HG03025 (cell line): ENCODE measurements at regions not wholly inside any gene's neighbourhood (a gene's known extent, or its start where the extent isn't known, plus 50 kb on each side); places are given as distances from the start of the nearest gene placed in this dataset.

ENCODE experiments used
- ATAC-seq: cut with Tn5 transposase; IDR thresholded peaks from one replicate; pipeline ENCODE4 v1.9.1; 2021; ENCODE audit warnings: mild to moderate bottlenecking, moderate library complexity; ENCODE audit not compliant: unreplicated experiment, low FRiP score

DNA sequence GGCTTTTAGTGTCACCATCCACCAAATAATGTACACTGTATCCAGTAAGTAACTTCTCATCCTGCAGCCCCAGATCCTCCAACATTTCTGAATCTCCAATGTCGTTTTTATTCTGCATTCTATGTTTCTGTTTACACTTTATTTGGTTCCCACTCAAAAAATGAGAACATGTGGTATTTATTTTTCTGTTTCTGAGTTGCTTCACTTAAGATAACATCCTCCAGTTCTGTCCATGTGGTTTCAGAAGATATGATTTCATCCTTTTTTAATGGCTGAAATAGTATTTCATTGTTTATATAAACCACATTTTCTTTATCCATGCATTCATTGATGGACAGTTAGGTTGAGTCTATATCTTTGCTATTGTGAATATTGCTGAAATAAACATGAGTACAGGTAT is 677.3 kb upstream of the FTMT start:
- no peak for ATAC-seq

DNA sequence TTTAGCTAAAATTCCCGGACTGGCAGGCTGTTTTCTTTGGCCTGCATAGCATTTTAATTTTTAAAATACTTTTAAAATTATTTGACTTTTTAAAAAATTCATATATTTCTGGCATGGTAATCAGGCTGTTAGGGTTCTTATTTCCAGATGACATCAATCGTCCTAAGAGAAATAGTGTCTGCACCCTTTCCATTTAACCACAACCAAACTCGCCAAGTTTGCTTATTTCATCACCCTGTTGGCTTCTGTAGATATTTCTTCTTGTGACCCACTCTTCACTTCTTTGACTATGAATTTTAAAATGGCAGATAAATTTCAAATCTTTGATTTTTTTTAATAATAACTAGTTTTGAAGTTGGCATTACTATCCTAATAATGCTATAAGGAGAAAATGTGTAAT is 675.7 kb upstream of the FTMT start:
- ATAC-seq: no peak

DNA sequence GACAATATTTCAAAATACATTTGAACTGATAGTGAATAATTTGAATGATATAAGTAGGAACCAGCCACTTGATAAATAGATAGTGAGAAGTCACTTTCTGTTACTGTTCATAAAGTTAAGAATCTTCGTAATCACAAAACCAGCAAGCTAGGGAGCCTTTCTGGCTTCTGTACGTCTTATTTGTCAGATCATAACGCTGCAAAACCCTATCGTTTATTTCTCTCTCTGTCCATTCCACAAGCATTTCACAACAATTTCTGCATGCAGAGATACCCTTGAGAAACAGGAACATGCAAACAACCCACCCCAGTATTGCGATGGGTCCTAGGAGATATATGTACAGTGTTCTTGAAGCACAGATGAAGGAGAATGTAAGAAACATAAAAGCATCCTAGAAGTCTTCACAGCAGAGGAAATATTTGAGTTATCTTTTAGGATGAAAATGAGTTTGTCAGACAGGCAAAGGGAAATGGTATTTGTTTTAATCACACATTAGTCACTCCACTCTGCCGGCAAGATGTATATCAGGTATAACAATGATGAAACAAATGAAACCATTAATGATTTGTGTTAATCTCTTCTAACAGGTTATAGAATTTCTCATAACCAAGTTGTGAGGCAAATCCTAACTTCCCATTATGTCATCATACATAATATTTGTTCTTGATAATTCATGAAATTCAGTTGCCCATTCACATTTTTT is 668.7 kb upstream of the FTMT start:
- ATAC-seq: no peak

DNA sequence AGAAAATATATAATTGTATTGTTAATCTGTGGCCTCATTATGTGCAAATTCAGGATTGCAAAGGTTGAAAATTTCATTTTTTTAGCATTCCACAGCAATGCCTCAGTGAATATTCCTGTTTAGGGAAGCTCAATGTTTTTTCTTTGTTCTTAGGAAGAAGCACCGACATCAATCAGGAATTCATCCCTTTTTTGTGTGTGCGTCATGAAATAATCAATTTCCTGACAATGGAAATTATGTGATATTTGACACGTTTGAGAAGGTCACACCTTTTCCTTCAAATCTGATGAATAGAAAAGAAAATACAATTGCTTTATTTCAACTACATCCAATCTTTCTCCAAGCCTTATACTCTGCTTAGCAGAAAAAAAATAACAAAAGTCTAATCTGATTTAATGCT is 662.8 kb upstream of the FTMT start:
- no peak for ATAC-seq

DNA sequence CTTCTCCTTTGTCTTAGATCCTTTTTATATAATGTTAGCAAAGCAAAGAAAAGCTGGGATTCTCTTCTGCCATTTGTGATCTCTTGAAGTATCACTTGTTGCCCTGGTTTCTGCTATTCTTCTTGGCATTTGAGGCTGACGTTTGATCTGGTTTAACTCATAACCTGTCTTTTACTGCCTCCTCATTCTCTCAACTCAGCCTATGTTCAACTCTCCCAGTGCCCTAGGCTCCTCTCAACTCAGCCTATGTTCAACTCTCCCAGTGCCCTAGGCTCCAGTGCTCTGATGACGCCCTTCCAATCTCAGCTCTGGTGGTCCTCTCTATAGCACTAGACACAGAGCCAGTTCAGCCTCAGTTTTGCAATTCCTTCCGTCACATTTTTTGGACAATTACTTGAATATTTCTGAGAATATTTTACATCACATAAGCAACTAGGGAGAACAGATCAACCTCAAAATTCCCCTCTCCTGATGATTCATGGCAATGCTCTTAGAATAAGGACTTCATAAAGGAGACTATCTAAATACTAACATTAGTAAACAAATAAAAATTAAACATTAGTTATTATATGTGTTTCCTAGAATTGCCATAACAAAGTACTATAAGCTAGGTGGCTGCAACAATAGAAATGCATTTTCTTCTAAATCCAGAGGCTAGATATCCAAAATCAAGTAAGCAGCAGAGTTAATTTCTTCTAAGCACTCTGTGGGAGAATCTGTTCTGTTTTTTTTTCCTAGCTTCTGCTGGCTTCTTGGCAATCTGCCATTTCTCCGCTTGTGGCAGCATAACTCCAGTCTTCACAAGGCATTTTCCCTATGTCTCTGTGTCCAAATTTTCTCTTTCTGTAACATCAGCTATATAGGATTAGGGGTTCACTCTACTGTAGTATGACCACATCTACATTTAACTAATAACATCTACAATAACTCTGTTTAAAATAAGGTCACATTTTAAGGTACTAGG is 662.1 kb upstream of the FTMT start:
- ATAC-seq: no peak

DNA sequence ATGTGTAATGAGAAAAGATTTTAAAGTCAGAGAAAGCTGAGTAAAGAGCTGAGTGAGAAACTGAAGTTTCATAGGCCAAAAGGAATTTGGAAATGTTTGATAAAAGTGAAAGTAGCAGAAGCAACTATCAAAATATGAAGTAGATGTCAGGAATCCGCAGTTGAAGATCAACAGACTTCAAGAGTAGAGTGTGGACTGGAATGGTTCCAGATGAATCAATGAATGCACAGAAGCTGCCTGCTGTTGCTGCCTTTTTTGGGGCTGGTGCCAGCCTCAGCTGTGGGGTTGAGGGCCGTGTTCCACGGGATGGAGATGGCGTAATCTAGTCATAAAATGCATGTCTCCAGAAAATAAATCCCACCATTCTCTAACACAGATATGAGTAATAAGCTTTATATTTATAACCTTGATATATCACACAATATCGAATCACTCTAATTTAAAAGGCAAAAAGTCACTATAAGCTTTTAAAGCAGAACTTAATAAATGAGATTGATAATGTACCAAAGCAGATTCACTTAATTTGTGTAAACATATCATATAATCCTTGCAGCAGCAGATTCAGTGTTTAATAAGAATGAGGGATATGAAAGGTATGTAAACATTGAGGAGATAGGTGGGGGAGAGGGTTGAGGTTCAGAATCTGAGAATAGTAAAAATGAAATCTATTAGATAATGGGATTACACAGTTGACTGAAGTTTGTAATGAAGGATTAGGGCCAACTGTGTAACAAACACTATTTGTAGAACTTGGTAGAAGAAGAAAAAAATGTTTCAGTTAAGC is 652.3 kb upstream of the FTMT start:
- no peak for ATAC-seq

DNA sequence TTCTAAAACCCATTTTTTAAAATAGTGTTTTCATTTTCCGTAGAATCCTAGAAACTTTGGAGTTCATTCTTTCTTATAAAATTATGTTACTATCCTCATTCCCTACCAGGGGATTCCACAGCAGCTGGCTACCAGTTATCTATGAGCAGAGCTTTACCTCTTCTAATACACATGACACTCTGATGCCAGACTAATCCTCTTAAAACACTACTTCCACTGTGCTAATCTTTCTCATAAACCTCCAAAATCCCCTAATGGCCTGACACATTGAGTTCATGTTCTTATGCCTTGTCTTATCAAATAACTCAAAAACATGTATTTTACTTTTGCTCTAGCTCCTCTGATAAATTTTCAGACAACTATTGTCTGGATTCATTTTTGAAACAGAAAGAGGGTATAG is 633.6 kb upstream of the FTMT start:
- no peak for ATAC-seq

DNA sequence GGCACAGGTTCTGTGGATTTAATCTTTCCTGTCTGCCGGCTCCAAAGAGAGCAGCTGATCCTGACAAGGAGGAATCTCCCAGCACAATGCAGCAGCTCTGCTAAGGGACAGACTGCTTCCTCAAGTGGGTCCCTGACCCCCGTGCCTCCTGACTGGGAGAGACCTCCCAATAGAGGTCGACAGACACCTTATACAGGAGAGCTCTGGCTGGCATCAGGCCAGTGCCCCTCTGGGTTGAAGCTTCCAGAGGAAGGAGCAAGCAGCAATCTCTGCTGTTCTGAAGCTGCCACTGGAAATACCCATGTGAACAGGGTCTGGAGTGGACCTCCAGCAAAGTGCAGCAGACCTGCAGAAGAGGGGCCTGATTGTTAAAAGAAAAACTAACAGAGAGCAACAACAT is 630.2 kb upstream of the FTMT start:
- no peak for ATAC-seq

DNA sequence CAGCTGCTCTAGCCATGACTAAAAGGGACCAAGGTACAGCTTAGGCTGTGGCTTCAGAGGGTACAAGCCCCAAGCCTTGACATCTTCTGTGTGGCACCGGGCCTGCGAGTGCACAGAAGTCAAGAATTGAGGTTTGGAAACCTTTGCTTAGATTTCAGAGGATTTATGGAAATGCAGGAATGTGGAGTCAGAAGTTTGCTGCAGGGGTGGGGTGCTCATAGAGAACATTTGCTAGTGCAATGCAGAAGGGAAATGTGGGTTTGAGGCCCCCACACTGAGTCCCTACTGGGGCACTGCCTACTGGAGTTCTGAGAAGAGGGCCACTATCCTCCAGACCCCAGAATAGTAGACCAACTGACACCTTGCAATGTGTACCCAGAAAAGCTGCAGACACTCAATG is 624.9 kb upstream of the FTMT start:
- ATAC-seq: no peak

DNA sequence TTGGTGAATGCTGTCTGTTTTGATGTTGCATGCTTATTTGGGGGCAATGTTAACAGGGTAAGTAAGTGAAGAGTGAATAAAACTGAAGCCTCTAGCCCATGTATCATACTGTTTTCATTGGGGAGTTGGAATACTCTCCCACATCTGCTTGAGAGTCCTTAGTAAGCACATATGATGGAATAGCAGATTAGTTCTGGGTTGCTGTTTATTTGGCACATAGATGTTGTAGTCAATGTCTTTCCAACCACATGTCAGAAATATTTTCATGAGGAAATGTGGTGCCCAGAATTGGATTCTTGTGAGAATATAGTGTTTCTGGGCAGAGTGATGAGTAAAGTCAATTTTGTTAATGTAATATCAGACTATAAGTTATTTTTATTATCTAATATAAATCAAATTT is 611.7 kb upstream of the FTMT start:
- no peak for ATAC-seq

DNA sequence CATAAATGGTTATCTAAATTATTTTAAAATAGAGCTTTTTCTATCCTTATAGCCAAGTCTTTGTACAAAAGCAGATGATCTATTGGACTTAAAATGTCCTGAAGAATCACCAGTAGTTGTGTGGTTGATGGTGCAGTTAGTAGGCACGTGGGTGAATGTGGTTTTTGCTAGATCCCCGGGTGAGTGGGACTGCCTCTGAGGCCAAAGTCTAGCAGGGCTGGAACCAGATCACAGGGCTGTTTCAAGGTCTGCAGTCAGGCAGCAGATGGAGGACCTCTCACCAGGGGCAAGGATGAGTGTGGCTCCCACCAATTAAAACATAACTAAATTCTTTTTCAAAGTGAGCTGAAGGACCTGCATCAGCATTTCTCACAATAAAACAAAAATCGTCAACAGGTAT is 604.7 kb upstream of the FTMT start:
- ATAC-seq: no peak

DNA sequence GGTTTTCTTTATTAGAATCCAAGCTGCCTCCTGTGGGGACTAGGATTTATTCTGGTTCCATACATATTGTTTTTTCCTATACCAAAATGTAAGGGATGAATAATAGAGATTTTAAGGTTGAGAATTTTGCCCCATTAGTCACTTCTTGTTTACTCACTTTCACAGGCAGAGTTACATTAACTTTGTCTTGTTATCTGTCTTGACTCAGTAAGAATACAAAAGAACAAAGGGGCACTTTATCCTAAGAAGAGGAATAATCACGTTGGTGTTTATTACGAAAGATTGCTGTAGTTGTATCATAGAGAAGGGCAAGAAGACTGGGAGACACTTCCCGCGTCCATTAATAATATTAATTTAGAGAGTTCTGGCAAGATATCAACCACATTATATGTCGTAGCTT is 599.7 kb upstream of the FTMT start:
- no peak for ATAC-seq

DNA sequence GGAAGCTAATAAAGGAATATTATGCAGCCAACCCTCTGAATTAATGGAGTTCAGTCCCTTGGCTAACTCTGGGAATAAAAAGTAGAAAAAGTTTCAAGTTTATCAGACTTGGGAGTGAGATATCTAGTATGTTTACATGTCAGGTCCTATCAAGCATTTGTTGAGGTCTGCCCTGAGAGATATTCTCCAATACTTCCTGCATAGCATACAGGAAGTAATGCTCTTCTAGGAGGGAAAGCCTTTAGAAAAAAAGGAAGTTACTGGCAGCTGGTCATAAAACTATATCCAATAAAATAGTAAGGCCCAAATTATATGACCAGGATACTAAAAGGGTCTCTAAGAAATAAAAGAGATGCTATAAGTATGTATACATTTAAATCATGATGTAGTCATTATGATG is 594.1 kb upstream of the FTMT start:
- ATAC-seq: no peak

DNA sequence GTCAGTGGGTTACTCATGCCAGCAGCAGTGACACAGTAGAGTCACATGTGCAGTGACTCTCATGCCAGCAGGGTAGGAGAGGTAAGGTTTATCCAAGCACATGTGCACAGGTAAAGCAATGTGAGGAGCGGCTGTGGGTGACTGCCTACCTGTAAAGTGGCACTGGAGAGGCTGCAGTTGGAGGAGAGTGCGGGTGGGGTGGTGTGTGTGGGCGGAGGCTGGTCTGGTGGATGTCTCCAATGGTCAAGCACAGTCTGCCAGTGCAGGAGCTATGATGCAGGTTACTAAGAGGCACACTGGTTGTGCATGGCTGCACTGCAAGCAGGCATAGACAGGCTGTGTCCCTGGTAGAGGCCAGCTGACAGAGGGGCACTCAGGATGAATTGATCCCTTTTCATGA is 588.2 kb upstream of the FTMT start:
- no peak for ATAC-seq

DNA sequence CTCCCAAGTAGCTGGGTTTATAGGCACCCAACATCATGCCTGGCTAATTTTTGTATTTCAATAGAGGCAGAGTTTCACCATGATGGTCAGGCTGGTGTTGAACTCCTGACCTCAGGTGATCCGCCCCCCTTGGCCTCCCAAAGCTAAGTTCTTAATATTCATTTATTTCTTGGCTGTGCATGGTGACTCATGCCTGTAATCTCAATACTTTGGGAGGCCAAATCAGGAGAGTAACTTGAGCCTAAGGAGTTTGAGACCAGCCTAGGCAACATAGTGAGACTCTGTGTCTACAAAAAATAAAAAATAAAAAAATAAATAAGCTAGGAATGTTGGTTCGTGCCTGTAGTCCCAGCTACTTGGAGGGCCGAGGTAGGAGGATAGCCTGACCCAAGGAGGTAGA is 587.1 kb upstream of the FTMT start:
- ATAC-seq: no peak

DNA sequence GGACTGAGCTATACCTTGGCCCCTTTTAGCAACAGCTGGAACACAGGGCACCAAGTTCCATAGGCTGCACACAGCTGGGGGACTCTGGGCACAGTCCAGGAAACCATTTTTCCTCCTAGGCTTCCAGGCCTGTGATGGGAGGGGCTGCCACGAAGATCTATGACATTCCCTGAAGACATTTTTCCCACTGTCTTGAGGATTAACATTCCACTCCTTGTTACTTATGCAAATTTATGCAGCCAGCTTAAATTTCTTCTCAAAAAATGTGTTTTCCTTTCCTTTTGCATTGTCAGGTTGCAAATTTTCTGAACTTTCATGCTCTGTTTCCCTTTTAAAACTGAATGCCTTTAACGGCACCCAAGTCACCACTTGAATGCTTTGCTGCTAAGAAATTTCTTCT is 580.1 kb upstream of the FTMT start:
- ATAC-seq: no peak

DNA sequence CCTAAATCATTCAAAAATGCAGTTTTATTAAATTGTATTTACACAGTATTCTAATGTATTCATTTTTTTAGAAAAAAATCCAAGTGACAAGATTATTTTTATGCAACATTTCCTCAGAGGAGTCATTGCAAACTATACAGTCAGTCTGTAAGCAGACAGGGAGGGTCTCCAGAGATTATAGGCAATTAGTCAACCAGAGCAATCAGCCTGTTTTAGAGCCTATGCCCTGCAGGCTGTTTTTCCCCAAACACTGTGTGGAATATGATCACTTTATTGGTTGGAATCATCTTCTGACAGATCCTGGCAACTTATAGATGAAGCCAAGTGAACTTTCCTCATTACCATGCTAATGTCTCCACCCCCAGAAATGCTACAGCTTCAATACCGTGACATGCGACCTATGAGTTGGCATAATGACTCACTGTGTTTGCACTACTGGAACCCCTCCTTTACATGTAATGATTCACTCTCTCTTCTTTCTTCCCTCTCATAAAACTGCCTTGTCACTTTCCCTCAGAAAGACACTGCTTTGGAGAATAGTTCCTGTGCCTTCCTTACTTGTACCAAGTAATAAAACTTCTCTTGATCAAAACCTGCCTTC is 577.7 kb upstream of the FTMT start:
- ATAC-seq: no peak

DNA sequence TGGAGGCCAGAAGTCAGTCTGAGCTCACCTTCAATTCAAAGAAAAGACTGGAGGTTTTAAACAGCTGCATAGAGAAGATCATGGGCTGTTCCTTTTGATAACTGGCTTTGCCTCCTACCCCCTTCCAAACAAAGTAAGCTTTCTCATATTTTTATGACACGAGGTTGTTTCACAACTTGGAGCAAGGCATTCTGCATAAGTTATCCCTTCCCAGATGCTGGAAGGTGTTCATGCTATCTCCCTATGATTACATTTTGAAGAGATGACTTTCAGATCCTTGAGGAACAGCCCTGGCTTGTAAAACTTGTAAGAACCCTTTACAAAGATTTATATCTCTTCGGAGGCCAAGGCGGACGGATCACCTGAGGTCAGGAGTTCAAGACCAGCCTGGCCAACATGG is 571.9 kb upstream of the FTMT start:
- no peak for ATAC-seq

DNA sequence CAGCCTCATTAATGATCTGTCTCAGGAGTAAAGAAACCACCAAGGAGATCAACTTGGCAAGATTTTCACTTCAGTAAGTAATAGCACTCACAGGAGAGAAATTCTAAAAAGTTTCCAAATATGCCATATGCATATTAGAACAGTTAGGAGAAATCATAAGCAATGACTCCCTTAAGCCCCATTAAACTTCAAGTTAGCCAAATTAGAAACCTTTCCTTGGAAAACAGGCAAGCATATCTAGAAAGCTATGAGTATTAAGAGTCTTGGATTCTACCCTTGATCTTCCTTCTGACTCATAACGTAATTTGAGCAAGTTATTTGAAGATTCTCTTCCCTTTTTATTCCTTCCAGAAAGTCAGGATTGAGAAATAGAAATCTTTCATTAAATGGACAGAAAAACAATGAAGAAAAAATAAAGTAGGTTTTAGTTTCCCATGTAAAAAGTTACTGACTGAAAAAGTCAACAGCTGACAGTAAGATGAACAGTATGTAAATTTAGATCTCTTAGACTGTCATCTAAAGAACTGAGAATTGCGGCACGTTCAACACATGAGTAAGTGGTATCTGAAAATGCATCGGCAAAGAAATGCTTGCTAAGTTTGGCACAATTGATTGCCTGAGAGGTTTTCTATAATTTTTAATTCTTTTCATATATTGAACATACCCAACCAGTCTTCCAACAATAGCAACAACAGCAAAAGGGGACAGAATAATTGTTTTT is 565.7 kb upstream of the FTMT start:
- no peak for ATAC-seq

DNA sequence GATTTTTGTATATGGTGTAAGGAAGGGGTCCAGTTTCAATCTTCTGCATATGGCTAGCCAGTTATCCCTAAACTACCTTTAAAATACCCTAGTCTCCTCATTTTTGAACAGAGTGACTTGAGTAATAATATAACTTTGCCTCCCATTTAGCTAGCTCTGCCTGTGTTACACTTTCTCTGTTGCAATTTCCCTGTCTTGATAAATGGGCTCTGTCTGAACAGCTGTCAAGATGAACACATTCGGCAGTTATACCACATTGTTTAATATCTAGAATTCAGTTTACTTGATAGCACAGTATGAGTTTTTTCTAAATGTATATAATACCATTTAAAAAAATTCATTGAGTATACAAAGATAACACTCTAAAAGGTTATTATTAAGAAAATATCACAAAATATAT is 562.9 kb upstream of the FTMT start:
- ATAC-seq: no peak
